Mucosa of gallbladder (tissue), 1 donor: ENCODE measurements at regions not wholly inside any gene's neighbourhood (a gene's known extent, or its start where the extent isn't known, plus 50 kb on each side); places are given as distances from the start of the nearest gene placed in this dataset.
"Not testable (repeated sequence)": the region's sequence is repeated elsewhere in the genome, so short reads cannot be mapped to it uniquely, and the experiment has no call there.

ENCODE experiments used
- DNase-seq: peaks from one replicate; pipeline ENCODE4 v3.0.0-alpha.2; 2020; ENCODE audit warnings: low spot score
- donor health status: DM: no; HTN: no; CAD: no.

DNA sequence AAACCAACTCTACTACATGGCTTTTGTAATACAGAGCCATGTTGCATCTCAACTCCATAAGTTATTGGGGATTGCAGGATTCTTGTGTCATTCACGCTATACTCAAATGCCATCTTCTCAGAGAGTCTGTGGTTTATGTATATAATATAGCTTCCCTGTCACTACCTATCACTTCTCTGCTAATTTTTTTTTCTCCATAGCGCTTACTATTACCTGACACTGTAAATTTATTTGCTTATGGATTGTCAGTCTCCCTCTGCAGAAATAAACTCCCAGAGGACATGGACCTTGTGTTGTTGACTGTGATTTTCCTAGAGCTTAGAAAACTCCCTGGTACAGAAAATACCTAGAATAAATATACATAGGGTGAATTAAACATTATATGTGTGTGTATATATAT, 990.5 kb downstream of the TBL1XR1 start:
- no peak for DNase-seq

DNA sequence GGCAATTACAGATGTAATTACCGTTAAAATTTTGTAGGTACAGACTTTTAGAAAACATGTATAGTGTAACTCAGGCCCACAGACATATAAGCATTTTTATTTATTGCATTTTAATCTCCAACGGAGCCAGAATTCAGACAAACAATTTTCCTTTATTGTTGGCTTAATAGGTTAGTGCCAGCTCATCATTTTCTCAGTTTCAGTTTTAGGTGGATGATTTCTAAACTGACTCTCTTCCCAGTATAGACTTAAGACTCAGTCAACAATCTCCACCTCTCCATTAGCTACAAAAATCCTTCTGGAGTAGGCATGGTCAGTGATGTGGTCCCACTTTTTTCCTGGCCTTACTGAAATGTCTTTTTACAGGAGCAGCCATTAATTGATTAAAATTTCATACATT, 994.6 kb downstream of the TBL1XR1 start:
- DNase-seq, result no peak

DNA sequence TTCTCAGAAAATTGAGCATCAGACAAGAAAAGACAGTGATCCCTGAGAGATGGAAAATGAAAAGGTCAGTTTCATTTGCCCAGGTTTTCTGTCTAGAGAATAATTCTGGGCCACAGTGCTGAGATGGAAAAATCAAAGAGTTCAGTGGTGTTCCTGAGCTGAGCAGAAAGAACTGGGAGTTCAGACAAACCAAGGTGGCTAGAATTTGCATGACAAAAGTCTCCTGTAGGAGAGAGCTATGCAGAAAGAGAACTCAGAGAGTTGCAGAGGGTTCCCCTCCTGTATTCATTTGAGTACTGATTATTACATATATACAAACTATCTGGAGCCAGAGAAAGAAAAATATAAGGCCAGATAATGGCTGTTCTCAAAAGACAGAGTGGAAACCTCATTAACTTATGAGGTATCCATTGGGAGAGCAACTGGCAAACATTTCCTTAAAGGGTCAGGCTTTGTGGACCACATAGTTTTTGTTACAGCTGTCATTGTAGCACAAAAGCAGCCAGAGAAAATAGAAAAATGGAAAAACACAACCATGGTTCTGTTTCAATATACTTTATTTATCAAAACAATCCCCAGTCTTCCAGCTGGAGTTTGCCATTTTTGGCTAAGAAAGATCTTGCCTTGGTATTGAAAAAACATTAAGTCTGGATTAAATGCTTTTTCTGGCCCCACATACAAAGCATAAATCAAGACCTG, 1004.1 kb downstream of the TBL1XR1 start:
- DNase-seq, result no peak

DNA sequence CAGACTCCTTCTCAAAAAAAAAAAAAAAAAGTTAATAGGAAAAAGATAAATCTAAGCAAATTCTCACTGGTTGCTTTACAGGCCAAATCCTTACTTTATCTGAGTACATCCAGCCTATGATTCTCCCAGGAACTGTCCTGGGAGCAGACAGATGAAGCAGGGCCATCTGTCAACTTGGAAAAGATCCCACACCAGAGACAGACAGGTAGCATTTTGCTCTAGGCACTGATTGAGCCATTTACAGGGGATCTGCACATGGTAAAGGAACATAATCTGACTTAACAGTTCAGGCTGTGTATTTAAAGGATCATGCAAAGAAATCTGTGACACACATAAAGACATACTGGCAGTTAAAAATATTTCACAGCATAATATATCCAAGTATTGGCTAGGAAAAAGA, 1006.5 kb downstream of the TBL1XR1 start:
- DNase-seq, result no peak

DNA sequence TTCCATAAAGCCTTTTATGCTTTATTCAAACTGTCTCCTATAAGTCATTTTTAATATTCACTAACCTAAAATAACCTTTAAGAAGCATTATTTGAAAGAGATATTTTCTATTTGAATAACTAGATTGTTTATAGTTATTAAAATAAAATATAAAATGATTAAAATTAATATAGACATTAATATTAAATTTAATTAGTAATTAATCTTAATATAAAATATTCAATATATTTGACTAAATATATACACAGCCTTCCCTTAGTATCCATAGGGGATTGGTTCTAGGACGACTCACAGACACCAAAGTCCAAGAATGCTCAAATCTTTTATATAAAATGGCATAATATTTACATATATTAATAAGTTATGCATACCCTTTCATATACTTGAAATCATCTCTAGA, 1014.1 kb downstream of the TBL1XR1 start:
- no peak for DNase-seq

DNA sequence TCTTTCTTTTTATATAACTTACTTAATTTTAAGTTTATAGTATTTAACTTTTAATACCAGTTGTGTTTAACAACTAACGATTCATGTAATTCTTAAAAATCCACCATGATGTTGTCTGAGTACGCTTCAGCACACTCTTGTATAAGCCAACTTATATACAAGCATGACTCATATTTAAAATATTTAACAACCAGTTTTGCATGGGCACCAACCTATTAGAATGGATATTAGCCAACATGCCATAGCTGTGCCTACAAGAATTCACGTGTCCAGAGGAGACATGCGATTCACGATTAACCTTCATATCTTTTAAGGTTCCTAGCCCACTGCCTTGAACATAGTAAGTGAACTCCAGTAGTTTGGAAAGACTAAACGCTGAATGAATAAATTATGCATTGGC, 1023.2 kb downstream of the TBL1XR1 start:
- DNase-seq, result no peak

DNA sequence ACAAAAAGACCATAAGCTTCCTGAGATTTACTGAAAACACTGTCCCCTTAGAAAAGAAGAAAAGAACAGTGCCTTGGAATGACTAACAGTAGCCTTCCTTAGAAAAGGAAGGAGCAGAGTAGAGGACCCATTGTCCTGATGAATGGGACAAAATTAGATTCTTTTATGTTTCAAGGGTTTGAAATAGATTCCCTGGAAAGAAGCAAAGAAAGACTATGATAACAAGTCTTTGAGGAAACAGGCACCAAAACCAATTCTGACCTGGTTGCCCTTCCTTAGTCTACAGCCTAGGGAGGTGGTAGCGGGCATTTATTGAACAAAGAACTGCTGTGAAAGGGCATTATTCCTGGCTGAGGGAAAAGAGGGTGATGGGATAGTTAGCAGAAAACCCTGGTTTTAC, 1024.8 kb downstream of the TBL1XR1 start:
- DNase-seq, result no peak

DNA sequence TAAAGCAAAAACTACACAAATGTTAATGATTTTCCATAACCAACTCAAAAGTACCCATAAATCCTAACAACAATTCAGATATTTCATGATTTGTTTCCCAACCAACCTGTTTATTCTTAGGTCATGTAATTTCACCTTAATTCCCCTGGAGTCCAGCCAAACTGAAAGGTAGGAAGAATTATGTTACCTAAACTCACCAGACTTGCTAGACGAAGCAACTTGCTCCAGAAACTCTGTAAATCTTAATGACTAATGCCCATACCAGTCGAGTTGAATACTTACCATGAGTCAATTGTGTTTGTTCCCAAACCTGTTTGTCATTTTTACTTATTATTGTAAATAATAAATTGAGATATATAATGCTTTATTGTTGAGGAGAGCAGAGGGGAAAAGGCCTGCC, 1030.0 kb downstream of the TBL1XR1 start:
- no peak for DNase-seq

DNA sequence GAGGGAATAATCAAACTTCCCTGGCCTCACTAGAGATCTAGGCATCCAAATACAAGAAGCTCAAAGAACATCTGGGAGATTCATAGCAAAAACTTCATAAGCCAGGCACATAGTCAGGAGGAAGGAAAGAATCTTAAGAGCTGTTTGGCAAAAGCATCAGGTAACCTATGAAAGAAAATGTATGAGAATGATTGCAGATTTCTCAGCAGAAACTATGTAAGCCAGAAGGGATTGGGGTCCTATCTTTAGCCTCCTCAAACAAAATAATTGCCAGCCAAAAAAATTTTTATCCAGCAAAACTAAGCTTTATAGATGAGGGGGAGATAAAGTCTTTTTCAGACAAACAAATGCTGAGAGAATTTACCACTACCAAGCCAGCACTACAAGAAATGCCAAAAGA, 1036.3 kb downstream of the TBL1XR1 start:
- DNase-seq, result no peak

DNA sequence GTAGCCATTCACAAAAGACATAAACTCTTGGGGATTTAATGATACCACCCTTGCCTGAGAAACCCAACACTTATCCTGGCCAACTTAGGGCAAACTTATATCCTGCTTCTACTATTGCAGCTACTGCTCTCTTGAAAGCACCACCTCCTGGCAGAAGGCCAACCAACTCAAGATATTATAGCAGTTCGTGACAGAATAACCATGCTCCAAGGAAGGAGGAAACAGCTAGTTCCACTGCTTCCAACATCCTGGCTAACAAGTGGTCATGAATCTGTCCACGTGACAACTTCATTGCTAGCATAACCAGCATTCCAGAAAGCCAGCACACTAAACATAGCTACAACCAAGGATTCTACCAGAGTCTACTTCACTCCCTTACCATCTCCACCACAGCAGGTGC, 1037.5 kb downstream of the TBL1XR1 start:
- DNase-seq, result no peak

DNA sequence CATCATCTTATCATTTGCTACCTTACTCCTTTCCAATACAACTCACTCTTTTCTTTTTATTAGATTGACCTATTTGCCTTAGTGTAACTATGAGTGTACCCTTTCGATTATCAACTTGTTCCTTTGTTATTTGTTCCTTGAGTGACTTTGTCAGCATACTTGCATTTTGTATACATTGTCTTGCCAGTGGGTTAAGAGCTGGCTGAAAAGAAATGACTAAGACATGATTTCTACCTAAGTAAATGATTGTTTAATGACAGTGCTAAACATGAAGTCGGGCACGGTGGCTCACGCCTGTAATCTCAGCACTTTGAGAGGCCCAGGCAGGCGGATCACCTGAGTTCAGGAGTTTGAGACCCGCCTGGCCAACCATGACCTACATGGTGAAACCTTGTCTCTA, 1042.3 kb downstream of the TBL1XR1 start:
- DNase-seq, result no peak

DNA sequence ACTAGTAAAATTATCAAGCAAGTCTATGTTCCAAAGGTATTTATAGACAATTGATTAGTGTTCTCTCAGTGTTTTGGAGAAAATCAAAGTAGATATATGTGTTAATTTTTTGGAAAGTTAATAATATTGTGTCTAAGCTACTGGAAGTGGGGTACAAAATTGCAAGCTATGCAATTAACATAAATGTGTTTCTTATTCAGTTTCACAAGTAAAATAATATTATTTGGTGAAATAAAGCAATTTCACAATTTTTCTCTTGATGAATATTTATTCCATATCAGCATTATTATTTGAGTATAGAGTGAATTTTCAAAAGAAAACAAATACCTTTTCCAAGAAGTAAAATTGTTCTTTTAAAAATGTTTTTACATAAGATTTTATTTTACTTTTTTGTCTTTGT, 1047.7 kb downstream of the TBL1XR1 start:
- no peak for DNase-seq

DNA sequence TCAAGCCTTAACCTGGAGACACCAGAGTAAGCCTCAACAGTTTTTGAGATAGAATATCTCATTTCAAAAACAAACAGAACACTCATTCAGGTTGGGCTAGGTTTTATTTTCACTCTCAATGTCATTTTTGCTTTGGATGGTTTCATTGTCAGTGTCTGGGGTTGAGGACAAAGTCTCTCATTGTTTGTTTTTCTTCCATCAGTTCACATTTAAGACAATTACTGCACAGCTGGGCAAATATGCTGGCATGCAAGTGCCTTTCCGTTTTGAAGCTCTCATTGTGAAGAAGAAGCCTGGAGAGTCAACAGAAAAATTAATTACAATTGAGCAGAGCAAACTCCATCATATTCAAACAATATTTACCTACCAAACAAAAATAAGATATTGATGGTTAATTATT, 1050.0 kb downstream of the TBL1XR1 start:
- DNase-seq, result no peak

DNA sequence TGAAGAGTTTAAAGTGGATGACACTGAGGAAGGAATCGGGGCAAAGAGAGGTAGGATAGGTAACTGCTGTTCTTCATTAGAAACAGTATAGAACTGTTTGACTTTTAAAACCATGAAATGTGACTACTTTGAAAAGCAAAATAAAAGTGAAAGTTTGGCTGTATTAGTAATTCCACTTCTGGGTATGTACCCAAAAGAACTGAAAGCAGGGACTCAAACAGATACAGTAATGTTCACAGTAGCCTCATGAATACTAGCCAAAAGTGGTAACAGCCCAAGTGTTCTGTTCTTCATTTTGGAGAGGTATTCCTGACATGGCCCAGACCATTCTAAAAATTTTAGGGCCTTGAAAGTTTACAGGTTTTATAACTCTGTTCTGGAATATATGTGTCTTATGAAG, 1055.4 kb downstream of the TBL1XR1 start:
- no peak for DNase-seq

DNA sequence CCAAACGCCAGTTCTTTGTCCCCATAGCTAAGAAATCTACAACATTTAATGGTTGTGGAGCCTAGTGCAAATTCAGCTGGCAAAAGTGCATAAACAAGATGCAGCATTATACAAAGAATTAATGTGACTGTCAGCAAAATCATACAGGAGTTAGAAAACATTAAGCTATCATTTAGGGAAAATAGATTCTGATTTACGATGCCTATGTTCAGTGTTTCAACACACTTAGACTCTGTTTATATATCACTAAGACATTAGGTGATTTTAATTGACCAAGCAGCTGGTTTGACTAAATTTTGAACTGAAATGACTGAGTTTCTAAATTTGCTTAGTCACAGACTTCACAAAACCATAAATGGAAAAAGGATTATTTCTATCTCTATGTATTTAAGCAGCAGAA, 1076.8 kb downstream of the TBL1XR1 start:
- DNase-seq, result no peak

DNA sequence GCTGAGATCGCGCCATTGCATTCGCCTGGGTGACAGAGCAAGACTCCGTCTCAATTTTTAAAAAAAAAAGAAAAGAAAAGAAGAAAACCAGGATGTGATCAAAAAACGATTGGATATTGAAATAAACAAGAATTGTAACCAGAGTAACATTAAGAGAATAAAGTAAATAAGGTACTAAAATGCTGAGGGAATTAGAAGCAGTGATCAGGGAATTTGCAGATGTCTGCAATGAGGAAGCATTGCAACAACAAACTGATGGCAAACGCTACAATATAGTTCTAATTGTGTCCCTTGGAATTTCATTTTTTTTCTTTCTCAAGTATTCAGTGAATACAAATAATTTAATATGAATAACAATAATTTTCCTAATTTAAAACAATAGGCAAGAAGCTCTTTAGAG, 1077.5 kb downstream of the TBL1XR1 start:
- DNase-seq, result no peak

DNA sequence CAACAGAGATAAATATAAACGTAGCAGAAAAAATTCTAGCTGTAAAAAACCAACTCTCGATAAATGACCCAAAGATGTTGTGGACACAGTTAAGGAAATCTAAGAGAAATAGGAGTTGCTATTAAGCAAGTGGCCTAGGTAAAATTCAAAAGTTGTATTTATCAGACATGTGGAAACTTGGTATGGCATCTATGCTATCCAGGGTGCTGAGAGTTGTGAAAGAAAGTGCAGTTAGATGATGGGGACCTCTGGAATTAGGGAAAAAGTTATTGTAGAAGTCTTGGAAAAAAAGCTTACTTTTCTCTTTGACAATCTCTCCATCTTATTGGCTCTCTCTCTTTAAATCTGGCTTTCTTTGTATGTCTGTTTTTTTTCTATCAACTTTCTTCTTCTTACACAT, 1090.9 kb downstream of the TBL1XR1 start:
- DNase-seq, result no peak

DNA sequence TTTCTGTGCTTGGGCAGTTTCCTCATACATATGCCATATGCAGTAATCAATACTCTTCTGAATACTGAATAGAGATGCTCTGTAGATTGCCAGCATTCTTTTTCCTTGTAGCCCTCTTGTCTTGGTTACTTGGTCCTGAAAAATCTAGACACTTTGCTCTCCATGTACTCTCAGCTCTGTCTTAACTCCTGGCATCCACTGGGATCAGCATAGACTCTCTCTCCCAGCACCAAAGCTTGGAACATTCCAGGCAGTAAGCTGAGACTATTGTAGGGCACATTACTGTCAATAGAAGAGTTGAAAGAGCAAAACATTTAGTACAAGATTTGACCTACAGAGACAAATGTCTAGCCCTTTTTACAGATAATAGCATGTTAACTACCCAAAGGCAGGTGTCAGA, 1100.3 kb downstream of the TBL1XR1 start:
- DNase-seq, result no peak

DNA sequence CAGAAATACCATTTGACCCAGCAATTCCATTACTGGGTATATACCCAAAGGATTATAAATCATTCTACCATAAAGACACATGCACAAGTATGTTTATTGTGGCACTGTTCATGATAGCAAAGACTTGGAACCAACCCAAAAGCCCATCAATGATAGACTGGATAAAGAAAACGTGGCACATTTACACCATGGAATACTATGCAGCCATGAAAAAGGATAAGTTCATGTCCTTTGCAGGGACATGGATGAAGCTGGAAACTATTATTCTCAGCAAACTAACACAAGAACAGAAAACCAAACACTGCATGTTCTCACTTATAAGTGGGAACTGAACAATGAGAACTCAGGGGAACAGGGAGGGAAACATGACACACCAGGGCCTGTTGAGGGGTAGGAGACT, 1103.4 kb downstream of the TBL1XR1 start:
- DNase-seq, result not testable (repeated sequence)

DNA sequence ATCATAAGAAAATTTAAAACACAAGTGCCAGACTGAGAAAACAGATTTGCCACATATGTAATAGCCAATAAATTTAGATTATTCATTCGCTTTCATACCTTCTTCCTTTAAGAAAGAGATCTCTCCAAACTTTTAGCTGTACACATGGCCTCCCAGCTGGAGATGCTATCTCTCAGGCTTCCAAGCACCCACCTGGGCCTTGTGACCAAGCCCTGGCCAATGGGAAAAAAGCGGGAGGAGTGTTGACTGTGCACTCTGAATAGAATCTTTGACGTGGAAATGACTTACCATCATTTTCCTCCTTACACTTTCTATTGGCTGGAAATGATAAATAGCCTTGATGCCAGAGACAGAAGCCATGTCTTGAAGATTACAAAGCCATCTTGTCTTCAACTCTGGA, 1106.6 kb downstream of the TBL1XR1 start:
- no peak for DNase-seq

DNA sequence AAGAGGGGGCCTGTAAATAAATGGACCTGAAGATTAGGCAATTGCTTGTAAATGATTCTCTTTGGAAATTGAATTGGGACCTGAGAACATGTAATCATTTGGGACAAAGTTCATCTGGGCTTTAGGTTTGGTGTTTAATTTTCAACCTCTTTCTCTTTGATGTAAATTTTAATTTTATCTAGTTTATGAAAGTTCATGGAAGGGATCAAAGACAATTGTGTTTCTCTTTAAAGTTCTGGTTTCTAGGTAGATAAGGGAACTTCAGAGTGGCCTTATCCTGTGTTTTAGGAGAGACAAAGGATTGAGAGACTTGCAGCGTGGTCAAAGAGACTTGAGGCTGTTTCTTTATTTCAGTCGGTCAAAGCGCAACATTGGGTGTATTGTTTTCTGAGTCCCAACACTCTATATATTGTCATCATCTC, 1108.3 kb downstream of the TBL1XR1 start:
- DNase-seq, result no peak

DNA sequence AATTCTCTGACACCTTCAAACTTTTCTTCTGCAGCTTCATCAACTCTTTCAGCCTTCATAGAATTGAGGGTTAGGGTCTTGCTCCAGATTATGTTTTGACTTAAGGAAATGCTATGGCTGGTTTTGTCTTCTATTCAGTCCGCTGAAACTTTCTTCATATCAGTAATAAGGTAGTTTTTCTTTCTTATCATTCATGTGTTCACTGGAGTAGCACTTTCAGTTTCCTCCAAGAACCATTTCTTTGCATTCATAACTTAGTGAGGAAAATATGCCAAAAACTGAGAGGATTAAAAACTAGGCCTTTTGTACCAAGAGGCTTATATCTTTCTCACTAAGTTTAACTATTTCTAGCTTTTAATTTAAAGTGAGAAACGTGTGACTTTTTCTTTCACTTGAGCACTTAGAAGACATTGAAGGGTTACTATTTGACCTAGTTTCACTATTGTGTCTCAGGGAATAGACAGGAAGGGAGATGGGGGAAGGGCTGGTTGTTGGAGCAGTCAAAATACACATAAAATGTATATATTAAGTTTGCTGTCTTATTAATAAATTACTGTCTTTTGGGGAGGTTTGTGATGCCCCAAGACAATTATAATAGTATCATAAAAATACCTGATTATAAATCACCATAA, 1110.1 kb downstream of the TBL1XR1 start:
- DNase-seq, result no peak

DNA sequence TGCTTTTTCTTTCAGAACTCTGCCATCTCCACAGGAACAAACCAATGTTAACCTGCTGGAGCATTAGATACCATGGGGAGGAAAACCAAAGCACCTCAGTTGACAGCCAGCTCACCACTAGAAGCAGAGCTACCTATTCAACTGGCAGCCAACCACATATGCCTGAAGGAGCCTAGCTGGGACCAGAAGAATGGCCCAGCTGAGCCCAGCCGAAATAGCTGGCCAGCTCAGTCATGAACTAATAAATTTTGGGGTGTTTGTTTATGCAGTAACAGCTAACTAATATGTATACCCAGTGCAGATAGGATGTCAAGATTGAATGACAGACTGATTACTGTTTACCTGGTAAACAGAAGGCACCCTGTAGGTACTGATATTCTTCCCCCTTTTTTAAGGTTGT, 1117.5 kb downstream of the TBL1XR1 start:
- no peak for DNase-seq

DNA sequence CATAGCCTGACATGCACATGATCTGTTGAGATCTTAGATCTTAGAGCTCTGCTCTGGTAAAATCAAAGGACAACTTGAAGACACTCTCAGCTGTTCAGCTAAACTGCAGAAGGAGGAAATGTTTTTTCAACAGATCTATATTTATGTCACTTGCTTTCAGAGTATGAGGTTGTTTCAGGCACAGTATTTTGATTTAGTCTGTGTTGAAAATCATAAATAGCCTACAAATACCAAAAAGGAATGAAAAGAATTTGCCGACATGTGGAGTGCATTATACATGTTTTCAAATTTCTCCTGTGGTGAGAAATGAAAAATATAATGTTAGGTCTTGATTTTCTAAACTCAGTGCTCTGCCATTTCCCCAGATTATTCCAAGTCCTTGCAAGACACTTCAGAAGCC, 1118.4 kb downstream of the TBL1XR1 start:
- no peak for DNase-seq
